DND-41 (cell line): ENCODE measurements at regions not wholly inside any gene's neighbourhood (a gene's known extent, or its start where the extent isn't known, plus 50 kb on each side); places are given as distances from the start of the nearest gene placed in this dataset.

ENCODE experiments used
- ATAC-seq: fragments of 200-7000 bp; cut with Tn5 transposase; 3 replicates; pipeline ENCODE4 v1.9.1; 2021; ENCODE audit warnings: low read depth; ENCODE audit not compliant: insufficient read depth
- DNase-seq: peaks from one replicate; pipeline ENCODE4 v3.0.0-alpha.2; 2020
- H2AFZ ChIP-seq: 2 replicates; pipeline ENCODE4 v1.6.0; 2012; ENCODE audit warnings: low read depth, low read length
- H3K27ac ChIP-seq: 2 replicates; pipeline ENCODE4 v1.5.1; 2012; ENCODE audit warnings: low read length, inconsistent platforms
- H3K27me3 ChIP-seq: fragments of 200-600 bp; sonication (generic); 2 replicates; pipeline ENCODE4 v1.6.0; 2012; ENCODE audit warnings: low read length, mild to moderate bottlenecking, inconsistent platforms; ENCODE audit not compliant: insufficient read depth, poor library complexity
- H3K36me3 ChIP-seq: 2 replicates; pipeline ENCODE4 v1.5.1; 2012; ENCODE audit warnings: low read length, inconsistent platforms; ENCODE audit not compliant: insufficient read depth
- H3K4me1 ChIP-seq: 2 replicates; pipeline ENCODE4 v1.5.1; 2012; ENCODE audit warnings: mild to moderate bottlenecking, low read length; ENCODE audit not compliant: insufficient read depth
- H3K4me2 ChIP-seq: 2 replicates; pipeline ENCODE4 v1.6.0; 2012; ENCODE audit warnings: mild to moderate bottlenecking, moderate library complexity, low read length, inconsistent platforms; ENCODE audit not compliant: insufficient read depth
- H3K4me3 ChIP-seq, 2 experiments: fragments of 200-600 bp in 1 of 2; shearing (Covaris generic) in 1 of 2; 2 replicates each; pipeline ENCODE4 v1.5.1; 2012 to 2016; ENCODE audit warnings: inconsistent platforms in 2 of 2, low read length in 2 of 2, mild to moderate bottlenecking in 2 of 2, low read depth in 1 of 2, moderate library complexity in 1 of 2
- H3K79me2 ChIP-seq: 2 replicates; pipeline ENCODE4 v1.6.0; 2012; ENCODE audit warnings: low read length, inconsistent platforms; ENCODE audit not compliant: insufficient read depth
- H3K9ac ChIP-seq: 2 replicates; pipeline ENCODE4 v1.6.0; 2012; ENCODE audit warnings: low read depth, mild to moderate bottlenecking, inconsistent platforms, low read length, moderate library complexity
- H3K9me3 ChIP-seq: 2 replicates; pipeline ENCODE4 v1.5.1; 2012; ENCODE audit warnings: low read length, moderate library complexity, mild to moderate bottlenecking, inconsistent platforms; ENCODE audit not compliant: insufficient read depth, severe bottlenecking
- H4K20me1 ChIP-seq: 2 replicates; pipeline ENCODE4 v1.6.0; 2012; ENCODE audit warnings: low read length; ENCODE audit not compliant: insufficient read depth
- CTCF ChIP-seq: IDR thresholded peaks from 2 replicates; pipeline ENCODE4 v1.5.1; 2012; ENCODE audit warnings: borderline replicate concordance, low read length, moderate library complexity, mild to moderate bottlenecking; ENCODE audit not compliant: poor library complexity, severe bottlenecking; ENCODE audit errors: extremely low read depth
- EZH2 ChIP-seq: IDR thresholded peaks from 3 replicates; pipeline ENCODE4 v1.6.1; 2012; ENCODE audit warnings: borderline replicate concordance, low read depth, mild to moderate bottlenecking, moderate library complexity, low read length, inconsistent platforms; ENCODE audit not compliant: severe bottlenecking

GRCh38 chr21:16169102-16169511 is 439.3 kb downstream of the USP25 start:
- ATAC-seq (no peak), DNase-seq (no peak)
- Histone ChIP-seq H3K27me3 (no peaks in the 10 kb centered on the region), H3K36me3 (no peaks in the 10 kb centered on the region), H3K4me1 (no peaks in the 10 kb centered on the region), H3K79me2 (no peaks in the 10 kb centered on the region), H3K9ac (no peak overlapping the region), H4K20me1 (no peaks in the 10 kb centered on the region), H3K9me3 (no peaks in the 10 kb centered on the region), H3K4me2 (no peak overlapping the region), H2AFZ (no peak overlapping the region), H3K4me3 (no peak overlapping the region), H3K27ac (no peak overlapping the region)
- TF ChIP-seq EZH2, result no peak
- no peak for TF ChIP-seq CTCF

- H4K20me1 ChIP-seq, result no peaks in the 10 kb centered on the region
- H3K4me3 ChIP-seq, result no peak overlapping the region
- H2AFZ ChIP-seq, result no peak overlapping the region
- no peaks in the 10 kb centered on the region for H3K27me3 ChIP-seq
- TF ChIP-seq CTCF (no peak), EZH2 (no peak)
- no peaks in the 10 kb centered on the region for H3K4me1 ChIP-seq
- H3K27ac ChIP-seq, result no peak overlapping the region
- H3K4me2 ChIP-seq, result no peak overlapping the region
- DNase-seq, result no peak
- H3K79me2 ChIP-seq, result no peaks in the 10 kb centered on the region
- H3K9me3 ChIP-seq, result no peaks in the 10 kb centered on the region
- no peaks in the 10 kb centered on the region for H3K36me3 ChIP-seq
- H3K9ac ChIP-seq, result no peak overlapping the region
- ATAC-seq, result no peak
Measured at GRCh38 chr21:16169779-16170178, 440.0 kb downstream of the USP25 start.

- Histone ChIP-seq H4K20me1 (no peaks in the 10 kb centered on the region), H3K9ac (no peak overlapping the region), H3K27me3 (no peaks in the 10 kb centered on the region), H3K36me3 (no peaks in the 10 kb centered on the region), H3K4me3 (no peak overlapping the region), H3K9me3 (no peaks in the 10 kb centered on the region), H3K4me1 (peaks cover 14% of the 10 kb centered on the region), H2AFZ (no peak overlapping the region), H3K79me2 (no peaks in the 10 kb centered on the region), H3K4me2 (no peak overlapping the region), H3K27ac (no peak overlapping the region)
- no peak for DNase-seq
- TF ChIP-seq EZH2 (no peak), CTCF (no peak)
- no peak for ATAC-seq
Measured at GRCh38 chr21:16176570-16176969, 446.8 kb downstream of the USP25 start.

- Histone ChIP-seq H3K79me2 (no peaks in the 10 kb centered on the region), H3K4me3 (no peak overlapping the region), H3K36me3 (no peaks in the 10 kb centered on the region), H3K27ac (no peak overlapping the region), H2AFZ (no peak overlapping the region), H3K4me2 (no peak overlapping the region), H4K20me1 (no peaks in the 10 kb centered on the region), H3K9ac (no peak overlapping the region), H3K27me3 (no peaks in the 10 kb centered on the region), H3K9me3 (no peaks in the 10 kb centered on the region), H3K4me1 (peaks cover 14% of the 10 kb centered on the region)
- no peak for DNase-seq
- ATAC-seq, result no peak
- TF ChIP-seq EZH2 (no peak), CTCF (no peak)
Measured at GRCh38 chr21:16177532-16177931, 447.8 kb downstream of the USP25 start.
